H9 (cell line): ENCODE measurements at regions not wholly inside any gene's neighbourhood (a gene's known extent, or its start where the extent isn't known, plus 50 kb on each side); places are given as distances from the start of the nearest gene placed in this dataset.

Experiments
- DNase-seq: peaks from one replicate; pipeline ENCODE4 v3.0.0-alpha.2; 2017
- H2AFZ ChIP-seq: one replicate; pipeline ENCODE4 v1.6.1; 2013; ENCODE audit warnings: mild to moderate bottlenecking, low read length, control low read depth, moderate library complexity
- H2AK5ac ChIP-seq: 2 replicates; pipeline ENCODE4 v1.6.1; 2013; ENCODE audit warnings: low read length, control low read depth, mixed read lengths; ENCODE audit not compliant: insufficient read length
- H2BK120ac ChIP-seq: one replicate; pipeline ENCODE4 v1.6.1; 2013; ENCODE audit warnings: low read depth, mild to moderate bottlenecking, low read length, control low read depth, inconsistent platforms; ENCODE audit not compliant: poor library complexity, severe bottlenecking
- H2BK12ac ChIP-seq: 2 replicates; pipeline ENCODE4 v1.6.1; 2013; ENCODE audit warnings: low read length, control low read depth, mixed read lengths, low read depth; ENCODE audit not compliant: insufficient read length
- H2BK15ac ChIP-seq: 2 replicates; pipeline ENCODE4 v1.6.1; 2013; ENCODE audit warnings: low read depth, low read length, control low read depth
- H2BK20ac ChIP-seq: one replicate; pipeline ENCODE4 v1.6.1; 2013; ENCODE audit warnings: low read depth, mild to moderate bottlenecking, low read length, control low read depth, inconsistent platforms; ENCODE audit not compliant: poor library complexity, severe bottlenecking
- H2BK5ac ChIP-seq: 2 replicates; pipeline ENCODE4 v1.6.1; 2013; ENCODE audit warnings: low read length, control low read depth, mixed read lengths; ENCODE audit not compliant: insufficient read length
- H3K14ac ChIP-seq: 2 replicates; pipeline ENCODE4 v1.6.1; 2013; ENCODE audit warnings: low read length, control low read depth; ENCODE audit not compliant: insufficient read depth
- H3K18ac ChIP-seq: 2 replicates; pipeline ENCODE4 v1.6.1; 2013; ENCODE audit warnings: low read depth, mild to moderate bottlenecking, mixed read lengths, low read length, control low read depth; ENCODE audit not compliant: insufficient read length
- H3K23ac ChIP-seq: 2 replicates; pipeline ENCODE4 v1.6.1; 2013; ENCODE audit warnings: low read length, control low read depth, mixed read lengths, low read depth; ENCODE audit not compliant: insufficient read length
- H3K23me2 ChIP-seq: 2 replicates; pipeline ENCODE4 v1.6.1; 2013; ENCODE audit warnings: low read depth, mild to moderate bottlenecking, mixed read lengths, low read length, control low read depth; ENCODE audit not compliant: insufficient read length, poor library complexity, severe bottlenecking
- H3K27ac ChIP-seq: 2 replicates; pipeline ENCODE4 v1.5.1; 2013; ENCODE audit warnings: low read length, control low read depth, mixed read lengths, low read depth; ENCODE audit not compliant: insufficient read length
- H3K27me3 ChIP-seq: 2 replicates; pipeline ENCODE4 v1.6.1; 2013; ENCODE audit warnings: low read length, control low read depth, inconsistent platforms; ENCODE audit not compliant: insufficient read depth
- H3K4ac ChIP-seq: 2 replicates; pipeline ENCODE4 v1.6.1; 2013; ENCODE audit warnings: low read depth, mild to moderate bottlenecking, control low read depth, inconsistent platforms, low read length, moderate library complexity
- H3K4me1 ChIP-seq: 2 replicates; pipeline ENCODE4 v1.6.1; 2013; ENCODE audit warnings: low read length, control low read depth, inconsistent platforms; ENCODE audit not compliant: insufficient read depth
- H3K4me2 ChIP-seq: 2 replicates; pipeline ENCODE4 v1.6.1; 2013; ENCODE audit warnings: low read length, control low read depth, mixed read lengths; ENCODE audit not compliant: insufficient read length, insufficient read depth
- H3K56ac ChIP-seq: 2 replicates; pipeline ENCODE4 v1.6.1; 2013; ENCODE audit warnings: low read depth, mild to moderate bottlenecking, mixed read lengths, low read length, control low read depth; ENCODE audit not compliant: insufficient read length
- H3K79me1 ChIP-seq: 2 replicates; pipeline ENCODE4 v1.6.1; 2013; ENCODE audit warnings: low read depth, mild to moderate bottlenecking, moderate library complexity, low read length, control low read depth, inconsistent platforms; ENCODE audit not compliant: insufficient read depth, poor library complexity, severe bottlenecking
- H3K79me2 ChIP-seq: 2 replicates; pipeline ENCODE4 v1.6.1; 2013; ENCODE audit warnings: low read length, control low read depth, inconsistent platforms; ENCODE audit not compliant: insufficient read depth
- H3K9ac ChIP-seq: 2 replicates; pipeline ENCODE4 v1.6.1; 2013; ENCODE audit warnings: low read length, control low read depth, mixed read lengths; ENCODE audit not compliant: insufficient read length; ENCODE audit errors: extremely low read depth
- H3K9me3 ChIP-seq: one replicate; pipeline ENCODE4 v1.6.1; 2013; ENCODE audit warnings: low read depth, low read length, inconsistent platforms; ENCODE audit not compliant: control insufficient read depth
- H3T11ph ChIP-seq: one replicate; pipeline ENCODE4 v1.6.1; 2013; ENCODE audit warnings: mild to moderate bottlenecking, low read length, control low read depth, inconsistent platforms
- H4K20me1 ChIP-seq: one replicate; pipeline ENCODE4 v1.6.1; 2013; ENCODE audit not compliant: control insufficient read depth, insufficient read length, insufficient read depth
- H4K5ac ChIP-seq: 2 replicates; pipeline ENCODE4 v1.6.1; 2013; ENCODE audit warnings: low read depth, mild to moderate bottlenecking, mixed read lengths, low read length, control low read depth; ENCODE audit not compliant: insufficient read length
- H4K8ac ChIP-seq: replicated peaks from 2 replicates; pipeline ENCODE4 v1.6.1; 2013; ENCODE audit warnings: low read length, control low read depth, mixed read lengths, low read depth; ENCODE audit not compliant: insufficient read length
- H4K91ac ChIP-seq: 2 replicates; pipeline ENCODE4 v1.6.1; 2013; ENCODE audit warnings: low read depth, mild to moderate bottlenecking, moderate library complexity, mixed read lengths, low read length, control low read depth; ENCODE audit not compliant: insufficient read length
- H3K27ac Mint-ChIP-seq, 3 experiments: 2 replicates in 2 of 3; 3 replicates in 1 of 3; pipeline ENCODE4 v1.8.0; 2020 to 2021; ENCODE audit warnings: mixed read lengths in 3 of 3, mild to moderate bottlenecking in 1 of 3, moderate library complexity in 1 of 3
- H3K27me3 Mint-ChIP-seq: 2 replicates; pipeline ENCODE4 v1.8.0; 2021; ENCODE audit warnings: low read depth, mild to moderate bottlenecking, moderate library complexity, mixed read lengths
- H3K36me3 Mint-ChIP-seq, 3 experiments: 2 replicates in 2 of 3; 3 replicates in 1 of 3; pipeline ENCODE4 v1.8.0; 2020 to 2021; ENCODE audit warnings: low read depth in 3 of 3, mixed read lengths in 3 of 3; ENCODE audit not compliant: insufficient read depth in 1 of 3
- H3K4me1 Mint-ChIP-seq, 2 experiments: 2 replicates each; pipeline ENCODE4 v1.8.0; 2020; ENCODE audit warnings: mixed read lengths in 2 of 2
- H3K4me3 Mint-ChIP-seq, 2 experiments: 2 replicates in 1 of 2; 3 replicates in 1 of 2; pipeline ENCODE4 v1.8.0; 2020 to 2021; ENCODE audit warnings: mild to moderate bottlenecking in 2 of 2, mixed read lengths in 2 of 2, moderate library complexity in 1 of 2
- H3K9me3 Mint-ChIP-seq, 2 experiments: 2 replicates in 1 of 2; 3 replicates in 1 of 2; pipeline ENCODE4 v1.8.0; 2020; ENCODE audit warnings: mild to moderate bottlenecking in 2 of 2, mixed read lengths in 2 of 2, moderate library complexity in 1 of 2
- WGBS: extraction: QIAGEN DNeasy Blood & Tissue Kit; methylation state at CpG from one replicate; pipeline ENCODE4 v1.1.7; 2013; ENCODE audit warnings: missing lambda C conversion rate, low lambda C conversion rate, mixed read lengths; ENCODE audit not compliant: insufficient read length; ENCODE audit errors: extremely low coverage; 5-methylcytosine and 5-hydroxymethylcytosine counted together
- TF ChIP-seq, protein P1 (sequence below): fragments of 200-600 bp; sonication (generic); conservative IDR thresholded peaks from 3 replicates; pipeline ENCODE4 v1.8.0; 2021; ENCODE audit warnings: antibody characterized with exemption, mild to moderate bottlenecking

DNA sequence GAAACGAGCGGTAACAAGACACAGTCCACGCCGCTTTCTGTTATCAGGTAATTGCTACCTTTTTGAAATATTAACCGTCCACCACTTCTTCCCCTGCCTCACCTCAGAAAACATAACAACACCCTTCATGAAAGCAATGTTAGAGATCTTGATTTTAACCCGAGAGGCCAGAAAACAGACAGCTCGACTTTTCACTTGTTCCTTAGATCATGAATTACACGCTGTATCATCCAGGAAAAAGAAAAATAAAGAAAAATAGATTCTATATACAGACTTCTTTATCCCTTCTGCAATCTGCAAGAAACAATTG lies 957.1 kb upstream of the SOX9 start:
- Histone ChIP-seq H3T11ph (no peak overlapping the region), H3K23me2 (no peaks in the 10 kb centered on the region), H4K91ac (no peak overlapping the region), H4K5ac (no peak overlapping the region), H4K8ac (no peak overlapping the region), H3K23ac (no peak overlapping the region), H2BK12ac (no peak overlapping the region), H2BK5ac (no peak overlapping the region), H3K4me2 (no peak overlapping the region), H2AK5ac (no peak overlapping the region), H3K9ac (no peak overlapping the region), H2AFZ (no peak overlapping the region), H3K9me3 (no peaks in the 10 kb centered on the region), H3K79me1 (no peaks in the 10 kb centered on the region), H3K14ac (no peak overlapping the region), H3K27ac (no peak overlapping the region), H3K56ac (no peak overlapping the region), H3K79me2 (no peaks in the 10 kb centered on the region), H2BK20ac (no peak overlapping the region), H4K20me1 (no peaks in the 10 kb centered on the region), H2BK15ac (no peak overlapping the region), H2BK120ac (no peak overlapping the region), H3K18ac (no peak overlapping the region), H3K4me1 (no peaks in the 10 kb centered on the region), H3K4ac (no peak overlapping the region), H3K27me3 (no peaks in the 10 kb centered on the region)
- Mint-ChIP-seq H3K9me3 (no peaks in the 10 kb centered on the region), H3K27me3 (no peaks in the 10 kb centered on the region), H3K27ac (no peak overlapping the region), H3K4me3 (no peak overlapping the region), H3K36me3 (no peaks in the 10 kb centered on the region; a peak in 1 of 7 replicates), H3K4me1 (no peaks in the 10 kb centered on the region)
- no CpG with 5 or more reads among the region's 8 CpGs for WGBS
- TF ChIP-seq, protein P1, sequence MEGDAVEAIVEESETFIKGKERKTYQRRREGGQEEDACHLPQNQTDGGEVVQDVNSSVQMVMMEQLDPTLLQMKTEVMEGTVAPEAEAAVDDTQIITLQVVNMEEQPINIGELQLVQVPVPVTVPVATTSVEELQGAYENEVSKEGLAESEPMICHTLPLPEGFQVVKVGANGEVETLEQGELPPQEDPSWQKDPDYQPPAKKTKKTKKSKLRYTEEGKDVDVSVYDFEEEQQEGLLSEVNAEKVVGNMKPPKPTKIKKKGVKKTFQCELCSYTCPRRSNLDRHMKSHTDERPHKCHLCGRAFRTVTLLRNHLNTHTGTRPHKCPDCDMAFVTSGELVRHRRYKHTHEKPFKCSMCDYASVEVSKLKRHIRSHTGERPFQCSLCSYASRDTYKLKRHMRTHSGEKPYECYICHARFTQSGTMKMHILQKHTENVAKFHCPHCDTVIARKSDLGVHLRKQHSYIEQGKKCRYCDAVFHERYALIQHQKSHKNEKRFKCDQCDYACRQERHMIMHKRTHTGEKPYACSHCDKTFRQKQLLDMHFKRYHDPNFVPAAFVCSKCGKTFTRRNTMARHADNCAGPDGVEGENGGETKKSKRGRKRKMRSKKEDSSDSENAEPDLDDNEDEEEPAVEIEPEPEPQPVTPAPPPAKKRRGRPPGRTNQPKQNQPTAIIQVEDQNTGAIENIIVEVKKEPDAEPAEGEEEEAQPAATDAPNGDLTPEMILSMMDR, result no peak
- no peak for DNase-seq
